Endothelial cell (in vitro differentiated cells): ENCODE measurements at regions not wholly inside any gene's neighbourhood (a gene's known extent, or its start where the extent isn't known, plus 50 kb on each side); places are given as distances from the start of the nearest gene placed in this dataset.
"Not testable (repeated sequence)": the region's sequence is repeated elsewhere in the genome, so short reads cannot be mapped to it uniquely, and the experiment has no call there.

Experiments used
- DNase-seq: peaks from one replicate; pipeline ENCODE4 v3.0.0; 2021; ENCODE audit warnings: low spot score
- H3K27ac Mint-ChIP-seq: one replicate; pipeline ENCODE4 v1.8.0; 2021; ENCODE audit warnings: mixed read lengths, inconsistent platforms; ENCODE audit not compliant: unreplicated experiment
- H3K27me3 Mint-ChIP-seq: one replicate; pipeline ENCODE4 v1.8.0; 2021; ENCODE audit warnings: mild to moderate bottlenecking, moderate library complexity, mixed read lengths, inconsistent platforms; ENCODE audit not compliant: unreplicated experiment
- H3K36me3 Mint-ChIP-seq: one replicate; pipeline ENCODE4 v1.8.0; 2021; ENCODE audit warnings: mild to moderate bottlenecking, low read depth, mixed read lengths, inconsistent platforms; ENCODE audit not compliant: unreplicated experiment
- H3K4me1 Mint-ChIP-seq: one replicate; pipeline ENCODE4 v1.8.0; 2021; ENCODE audit warnings: mild to moderate bottlenecking, mixed read lengths, inconsistent platforms; ENCODE audit not compliant: unreplicated experiment
- H3K4me3 Mint-ChIP-seq: one replicate; pipeline ENCODE4 v1.8.0; 2021; ENCODE audit warnings: mild to moderate bottlenecking, mixed read lengths, inconsistent platforms; ENCODE audit not compliant: unreplicated experiment
- H3K9me3 Mint-ChIP-seq: one replicate; pipeline ENCODE4 v1.8.0; 2021; ENCODE audit warnings: mixed read lengths, inconsistent platforms; ENCODE audit not compliant: unreplicated experiment
- CTCF ChIP-seq: fragments of 200-600 bp; sonication (generic); IDR thresholded peaks from one replicate; pipeline ENCODE4 v1.5.0; 2021; ENCODE audit warnings: antibody characterized with exemption; ENCODE audit not compliant: unreplicated experiment

DNA sequence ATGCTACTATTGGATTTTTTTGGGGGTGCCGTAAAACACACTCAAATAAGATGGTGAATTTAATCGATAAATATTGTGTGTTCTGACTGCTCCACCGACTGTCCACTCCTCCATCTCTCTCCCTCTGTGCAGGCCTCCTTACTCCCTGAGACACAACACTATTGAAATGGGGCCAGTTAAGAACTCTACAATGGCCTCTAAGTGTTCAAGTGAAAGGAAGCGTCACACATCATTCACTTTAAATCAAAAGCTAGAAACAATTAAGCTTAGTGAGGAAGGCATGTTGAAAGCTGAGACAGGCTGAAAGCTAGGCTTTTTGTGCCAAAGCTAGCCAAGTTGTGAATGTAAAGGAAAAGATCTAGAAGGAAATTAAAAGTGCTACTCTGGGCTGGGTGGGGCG, 156.7 kb downstream of the CTTN start:
- H3K4me3 Mint-ChIP-seq = no peak overlapping the region
- H3K27me3 Mint-ChIP-seq = peaks cover 3% of the 10 kb centered on the region
- H3K9me3 Mint-ChIP-seq = no peaks in the 10 kb centered on the region
- H3K4me1 Mint-ChIP-seq = no peaks in the 10 kb centered on the region
- DNase-seq = no peak
- no peaks in the 10 kb centered on the region for H3K36me3 Mint-ChIP-seq
- no peak overlapping the region for H3K27ac Mint-ChIP-seq
- no peak for TF ChIP-seq CTCF

- H3K27ac Mint-ChIP-seq = no peak overlapping the region
These were observed 158.8 kb downstream of the CTTN start for GRCh38 chr11:70556884-70557741.

DNA sequence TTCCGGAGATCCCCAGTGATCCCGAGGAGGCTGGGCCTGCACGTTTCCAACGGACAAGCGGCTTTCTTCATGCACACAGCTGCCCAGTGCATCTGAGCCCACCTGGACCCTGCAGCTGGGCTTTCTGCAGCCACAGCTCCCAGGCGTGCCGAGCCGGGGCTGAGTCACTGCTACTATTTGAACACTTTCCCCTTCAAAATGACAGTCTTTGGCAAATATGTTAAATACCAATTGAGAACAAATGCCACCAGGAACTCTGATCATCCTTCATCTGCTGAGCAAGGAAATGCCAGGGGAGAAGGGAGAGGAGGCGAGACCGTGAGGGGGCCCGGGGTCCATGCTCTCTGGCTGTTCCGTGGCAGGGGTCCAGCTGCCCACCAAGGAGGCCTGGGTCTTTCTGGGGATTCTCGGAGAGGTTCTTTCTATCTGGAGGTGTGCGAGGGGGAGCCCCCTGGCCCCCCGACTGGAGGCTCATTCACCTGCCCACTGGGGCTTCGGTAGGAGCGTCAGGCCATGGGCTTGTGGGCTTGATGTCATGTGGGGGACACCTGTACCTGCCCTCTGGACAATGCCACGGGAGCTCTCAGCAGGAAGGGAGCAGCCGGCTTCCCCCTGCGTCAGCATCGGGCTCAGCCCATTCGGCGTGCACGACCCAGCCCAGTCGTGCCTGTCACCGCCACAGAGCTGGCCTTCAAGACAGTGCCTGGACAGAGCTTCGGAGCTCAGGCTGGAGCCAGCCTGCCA, 159.6 kb downstream of the CTTN start:
- Mint-ChIP-seq H3K36me3 (no peaks in the 10 kb centered on the region), H3K9me3 (no peaks in the 10 kb centered on the region), H3K27me3 (peaks cover 2% of the 10 kb centered on the region), H3K4me1 (no peaks in the 10 kb centered on the region), H3K4me3 (no peak overlapping the region), H3K27ac (no peak overlapping the region)
- no peak for TF ChIP-seq CTCF
- DNase-seq = no peak

More at GRCh38 chr11:70556884-70557741, 158.8 kb downstream of the CTTN start:
- H3K27me3 Mint-ChIP-seq = peaks cover 2% of the 10 kb centered on the region
- no peak overlapping the region for H3K4me3 Mint-ChIP-seq
- H3K9me3 Mint-ChIP-seq = no peaks in the 10 kb centered on the region
- no peak for DNase-seq
- H3K36me3 Mint-ChIP-seq = no peaks in the 10 kb centered on the region
- no peak for TF ChIP-seq CTCF
- no peaks in the 10 kb centered on the region for H3K4me1 Mint-ChIP-seq

- Mint-ChIP-seq H3K27me3 (peaks cover 2% of the 10 kb centered on the region), H3K4me1 (no peaks in the 10 kb centered on the region), H3K4me3 (no peak overlapping the region), H3K27ac (no peak overlapping the region), H3K36me3 (no peaks in the 10 kb centered on the region), H3K9me3 (no peaks in the 10 kb centered on the region)
- TF ChIP-seq CTCF = no peak
- DNase-seq = no peak
These were observed 160.4 kb downstream of the CTTN start for GRCh38 chr11:70558681-70559080.

DNA sequence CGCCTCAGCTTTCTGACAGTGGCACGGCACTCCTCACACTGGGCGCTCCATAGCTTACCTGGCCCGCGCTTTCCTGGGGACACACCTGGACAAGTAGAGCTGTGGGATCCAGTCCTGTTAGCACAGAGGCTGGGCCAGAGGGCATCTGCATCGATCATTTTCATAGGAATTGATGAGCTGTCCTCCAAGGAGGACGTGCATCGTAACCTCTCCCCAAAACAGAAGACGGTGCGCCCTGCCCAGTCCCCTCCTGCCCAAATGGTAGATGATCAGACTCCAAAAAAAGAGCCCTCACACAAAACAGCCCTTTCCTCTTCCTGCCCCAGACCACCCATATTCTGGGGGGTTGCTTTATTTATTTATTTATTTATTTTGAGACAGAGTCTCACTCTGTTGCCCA, 161.2 kb downstream of the CTTN start:
- Mint-ChIP-seq H3K27ac (no peak overlapping the region), H3K4me1 (no peaks in the 10 kb centered on the region), H3K27me3 (peaks cover 2% of the 10 kb centered on the region), H3K4me3 (no peak overlapping the region), H3K9me3 (no peaks in the 10 kb centered on the region), H3K36me3 (no peaks in the 10 kb centered on the region)
- DNase-seq = no peak
- TF ChIP-seq CTCF = no peak

- not testable (repeated sequence) for H3K4me3 Mint-ChIP-seq, H3K4me1 Mint-ChIP-seq, H3K9me3 Mint-ChIP-seq, H3K27ac Mint-ChIP-seq, H3K36me3 Mint-ChIP-seq, H3K27me3 Mint-ChIP-seq, DNase-seq
These were observed 162.3 kb downstream of the CTTN start for GRCh38 chr11:70560621-70561020.
